Activated CD4-positive, alpha-beta T cell treated with anti-CD3 and anti-CD28 coated beads for 48 hours (primary cell): ENCODE measurements at regions not wholly inside any gene's neighbourhood (a gene's known extent, or its start where the extent isn't known, plus 50 kb on each side); places are given as distances from the start of the nearest gene placed in this dataset.

ENCODE experiments used
- DNase-seq: peaks from one replicate; pipeline ENCODE4 v3.0.0-alpha.2; 2020

- no peak for DNase-seq
Measured at GRCh38 chr18:73717570-73717969, 430.1 kb downstream of the FBXO15 start.

GRCh38 chr18:73715210-73715670 lies 432.4 kb downstream of the FBXO15 start:
- no peak for DNase-seq

- DNase-seq, result no peak
Measured at GRCh38 chr18:73714466-73714865, 433.2 kb downstream of the FBXO15 start.

GRCh38 chr18:73711256-73711655 lies 436.4 kb downstream of the FBXO15 start:
- DNase-seq, result no peak

GRCh38 chr18:73708591-73708990 lies 439.0 kb downstream of the FBXO15 start:
- no peak for DNase-seq

- DNase-seq, result no peak
Measured at GRCh38 chr18:73707035-73707434, 440.6 kb downstream of the FBXO15 start.

- no peak for DNase-seq
Measured at GRCh38 chr18:73697353-73697752, 450.3 kb downstream of the FBXO15 start.

GRCh38 chr18:73696698-73697097 lies 450.9 kb downstream of the FBXO15 start:
- DNase-seq, result no peak

GRCh38 chr18:73696171-73696570 lies 451.5 kb downstream of the FBXO15 start:
- DNase-seq, result no peak

GRCh38 chr18:73693091-73693490 lies 454.5 kb downstream of the FBXO15 start:
- no peak for DNase-seq

- DNase-seq, result no peak
Measured at GRCh38 chr18:73691624-73692023, 456.0 kb downstream of the FBXO15 start.

GRCh38 chr18:73691118-73691517 lies 456.5 kb downstream of the FBXO15 start:
- DNase-seq, result no peak

- DNase-seq, result no peak
Measured at GRCh38 chr18:73690222-73690621, 457.4 kb downstream of the FBXO15 start.

- no peak for DNase-seq
Measured at GRCh38 chr18:73688851-73689711, 458.6 kb downstream of the FBXO15 start.

- no peak for DNase-seq
Measured at GRCh38 chr18:73688161-73688560, 459.5 kb downstream of the FBXO15 start.

- DNase-seq, result no peak
Measured at GRCh38 chr18:73684647-73685046, 463.0 kb downstream of the FBXO15 start.

GRCh38 chr18:73683409-73684238 lies 464.0 kb downstream of the FBXO15 start:
- DNase-seq, result no peak

GRCh38 chr18:73681912-73682311 lies 465.7 kb downstream of the FBXO15 start:
- no peak for DNase-seq

GRCh38 chr18:73681398-73681797 lies 466.2 kb downstream of the FBXO15 start:
- no peak for DNase-seq

- no peak for DNase-seq
Measured at GRCh38 chr18:73679941-73680712, 467.5 kb downstream of the FBXO15 start.

- no peak for DNase-seq
Measured at GRCh38 chr18:73677450-73677849, 470.2 kb downstream of the FBXO15 start.

- DNase-seq, result no peak
Measured at GRCh38 chr18:73674125-73674865, 473.3 kb downstream of the FBXO15 start.
